IMR-90 (cell line): ENCODE measurements at regions not wholly inside any gene's neighbourhood (a gene's known extent, or its start where the extent isn't known, plus 50 kb on each side); places are given as distances from the start of the nearest gene placed in this dataset.

Experiments
- ATAC-seq: fragments of 200-7000 bp; cut with Tn5 transposase; 2 replicates; pipeline ENCODE4 v1.9.1; 2020; ENCODE audit warnings: low read depth, mild to moderate bottlenecking, moderate library complexity
- BruUV-seq: library from RNA; stranded (reverse); fragments of 400-500 nt; replicated peaks from 2 replicates; lab custom pipeline; 2021; lab: Mats Ljungman, UMichigan
- CTCF ChIA-PET: fragments of 300-600 bp; formaldehyde crosslinking; extraction: SDS; loops from one replicate; lab custom pipeline; 2021; ENCODE audit warnings: antibody characterized with exemption; lab: Yijun Ruan, JAX
- POLR2A ChIA-PET: fragments of 300-600 bp; sonication (Branson Sonifier 250); formaldehyde crosslinking; loops from one replicate; lab custom pipeline; 2022; ENCODE audit warnings: antibody characterized with exemption; ENCODE audit not compliant: unreplicated experiment; lab: Charles Lee
- DNase-seq: peaks from one replicate; pipeline ENCODE4 v3.0.0; 2013
- H2AFZ ChIP-seq: replicated peaks from 2 replicates; pipeline ENCODE3; 2013; ENCODE audit warnings: low read length, mild to moderate bottlenecking; ENCODE audit not compliant: poor library complexity
- H2AK5ac ChIP-seq: 2 replicates; pipeline ENCODE4 v1.6.1; 2013; ENCODE audit warnings: low read depth, low read length, inconsistent platforms
- H2AK9ac ChIP-seq: replicated peaks from 2 replicates; pipeline ENCODE3; 2013; ENCODE audit warnings: mild to moderate bottlenecking, low read depth, low read length, moderate library complexity; ENCODE audit not compliant: poor library complexity
- H2BK120ac ChIP-seq: 2 replicates; pipeline ENCODE4 v1.6.1; 2013; ENCODE audit warnings: low read depth, low read length, inconsistent platforms
- H2BK15ac ChIP-seq: 3 replicates; pipeline ENCODE4 v1.6.1; 2013; ENCODE audit warnings: low read depth, low read length, inconsistent platforms
- H2BK20ac ChIP-seq: 2 replicates; pipeline ENCODE4 v1.6.1; 2013; ENCODE audit warnings: low read depth, mild to moderate bottlenecking, inconsistent platforms, low read length, moderate library complexity
- H2BK5ac ChIP-seq: 2 replicates; pipeline ENCODE4 v1.6.1; 2013; ENCODE audit warnings: mild to moderate bottlenecking, low read depth, low read length, inconsistent platforms; ENCODE audit not compliant: poor library complexity, severe bottlenecking
- H3K14ac ChIP-seq: replicated peaks from 2 replicates; pipeline ENCODE4 v1.6.1; 2013; ENCODE audit warnings: low read depth, low read length, inconsistent platforms
- H3K18ac ChIP-seq: 2 replicates; pipeline ENCODE4 v1.6.1; 2013; ENCODE audit warnings: low read depth, low read length, control low read depth
- H3K23ac ChIP-seq: 2 replicates; pipeline ENCODE4 v1.6.1; 2013; ENCODE audit warnings: low read depth, low read length, inconsistent platforms
- H3K27ac ChIP-seq: 2 replicates; pipeline ENCODE4 v1.5.1; 2013; ENCODE audit warnings: mild to moderate bottlenecking, control low read depth, low read length; ENCODE audit not compliant: insufficient read depth
- H3K27me3 ChIP-seq: 2 replicates; pipeline ENCODE4 v1.6.1; 2013; ENCODE audit warnings: low read length; ENCODE audit not compliant: control insufficient read depth, insufficient read depth
- H3K36me3 ChIP-seq: 2 replicates; pipeline ENCODE4 v1.6.1; 2013; ENCODE audit warnings: low read length, mixed read lengths; ENCODE audit not compliant: control insufficient read depth, insufficient read depth
- H3K4ac ChIP-seq: 2 replicates; pipeline ENCODE4 v1.6.1; 2013; ENCODE audit warnings: low read depth, low read length, inconsistent platforms
- H3K4me1 ChIP-seq: 2 replicates; pipeline ENCODE4 v1.6.1; 2013; ENCODE audit warnings: low read length, mixed read lengths; ENCODE audit not compliant: control insufficient read depth, insufficient read depth
- H3K4me2 ChIP-seq: 2 replicates; pipeline ENCODE4 v1.6.1; 2013; ENCODE audit warnings: low read depth, mild to moderate bottlenecking, control low read depth, low read length, moderate library complexity
- H3K4me3 ChIP-seq: 2 replicates; pipeline ENCODE4 v1.5.1; 2013; ENCODE audit warnings: low read depth, mild to moderate bottlenecking, control low read depth, low read length, moderate library complexity; ENCODE audit not compliant: insufficient read depth
- H3K56ac ChIP-seq: 2 replicates; pipeline ENCODE4 v1.6.1; 2013; ENCODE audit warnings: low read length, inconsistent platforms; ENCODE audit not compliant: insufficient read depth; ENCODE audit errors: extremely low read depth
- H3K79me1 ChIP-seq, 2 experiments: 2 replicates each; pipeline ENCODE4 v1.6.1; 2013; ENCODE audit warnings: low read length in 2 of 2, inconsistent platforms in 1 of 2, low read depth in 1 of 2
- H3K9ac ChIP-seq: 2 replicates; pipeline ENCODE4 v1.6.1; 2013; ENCODE audit warnings: low read depth, low read length, control low read depth
- H3K9me1 ChIP-seq: 2 replicates; pipeline ENCODE4 v1.6.1; 2013; ENCODE audit warnings: low read length, inconsistent platforms; ENCODE audit not compliant: insufficient read depth
- H3K9me3 ChIP-seq: 2 replicates; pipeline ENCODE4 v1.6.1; 2013; ENCODE audit warnings: low read length; ENCODE audit not compliant: control insufficient read depth, insufficient read depth
- H4K20me1 ChIP-seq: 2 replicates; pipeline ENCODE4 v1.6.1; 2013; ENCODE audit warnings: low read length, inconsistent platforms; ENCODE audit not compliant: insufficient read depth
- H4K5ac ChIP-seq: 2 replicates; pipeline ENCODE4 v1.6.1; 2013; ENCODE audit warnings: mild to moderate bottlenecking, low read depth, low read length, control low read depth
- H4K8ac ChIP-seq, 2 experiments: 2 replicates each; pipeline ENCODE4 v1.6.1; 2013; ENCODE audit warnings: low read depth in 2 of 2, low read length in 2 of 2, control low read depth in 1 of 2, inconsistent platforms in 1 of 2
- H4K91ac ChIP-seq: 2 replicates; pipeline ENCODE4 v1.6.1; 2013; ENCODE audit warnings: low read depth, low read length, inconsistent platforms; ENCODE audit not compliant: insufficient read depth
- CHD1 ChIP-seq: IDR thresholded peaks from 2 replicates; pipeline ENCODE4 v1.6.1; 2012; ENCODE audit warnings: low read depth, low read length, improper control_type of control experiment
- WGBS, 2 experiments: methylation state at CpG; one replicate each; pipeline versions ENCODE4 v1.1.5 to v1.1.7; 2013; ENCODE audit warnings: missing lambda C conversion rate in 2 of 2; ENCODE audit not compliant: insufficient read length in 1 of 2; ENCODE audit errors: extremely low coverage in 2 of 2; 5-methylcytosine and 5-hydroxymethylcytosine counted together
- dilution Hi-C: fragments of 300-500 bp; cut with HindIII; formaldehyde crosslinking; loops from one replicate; pipeline ENCODE4 v1.14.3; 2018; ENCODE audit warnings: low sequenced_read_pairs; ENCODE audit not compliant: unreplicated experiment
- in situ Hi-C: fragments of 300-500 bp; cut with MboI; formaldehyde crosslinking; loops from 3 replicates; pipeline ENCODE4 v1.14.3; 2019; ENCODE audit warnings: low sequenced_read_pairs, inconsistent platforms, mixed read lengths
- intact Hi-C: fragments of 100-400 bp; cut with micrococcal nuclease; formaldehyde crosslinking; loops from 2 replicates; pipeline ENCODE4 v1.10.0; 2022

DNA sequence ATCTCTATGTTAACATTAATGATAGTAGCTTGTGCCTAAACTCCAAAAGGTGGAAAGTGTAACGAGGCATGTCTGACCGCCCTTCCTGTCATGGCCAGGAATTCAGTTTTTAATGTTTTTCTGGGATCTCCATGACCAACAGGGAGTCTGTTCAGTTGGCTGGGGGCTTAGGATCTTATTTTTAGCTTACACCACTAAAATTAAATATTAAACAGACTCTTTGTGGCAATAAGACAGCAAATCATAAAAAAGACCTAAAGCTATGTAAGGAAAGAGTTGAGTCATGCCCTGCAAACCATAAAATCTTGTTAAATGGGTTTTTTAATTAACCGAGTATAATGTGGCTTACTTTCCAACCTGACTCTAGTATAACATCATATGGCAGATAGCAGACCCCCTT is 247.8 kb downstream of the DIRAS2 start:
- Histone ChIP-seq H3K56ac (no peak overlapping the region), H2AFZ (no peak overlapping the region), H3K27ac (no peak overlapping the region), H2AK9ac (no peak overlapping the region), H3K36me3 (no peaks in the 10 kb centered on the region), H3K4me2 (no peak overlapping the region), H3K14ac (no peak overlapping the region), H3K9me3 (no peaks in the 10 kb centered on the region), H3K9ac (no peak overlapping the region), H3K18ac (no peak overlapping the region), H2BK5ac (no peak overlapping the region), H3K9me1 (no peaks in the 10 kb centered on the region), H2BK120ac (no peak overlapping the region), H3K4me1 (no peaks in the 10 kb centered on the region), H3K27me3 (no peaks in the 10 kb centered on the region), H2BK20ac (no peak overlapping the region), H4K5ac (no peak overlapping the region), H4K20me1 (no peaks in the 10 kb centered on the region), H3K23ac (no peak overlapping the region), H3K79me1 (no peaks in the 10 kb centered on the region), H2AK5ac (no peak overlapping the region), H3K4me3 (no peak overlapping the region), H3K4ac (no peak overlapping the region), H2BK15ac (no peak overlapping the region), H4K8ac (no peak overlapping the region), H4K91ac (no peak overlapping the region)
- no peak for TF ChIP-seq CHD1
- intact Hi-C loops (no loop called here), dilution Hi-C loops (no loop called here), in situ Hi-C loops (no loop called here)
- CTCF ChIA-PET: interaction anchor here (0.6 to 1.2 kb wide), 2 partner anchors 25 to 80 kb away, joined by 3 read pairs; no protein-coding TSS in a partner anchor
- no CpG with 5 or more reads among the region's 3 CpGs for WGBS, 2 experiments
- no peak for DNase-seq
- POLR2A ChIA-PET: no interaction called here
- no peak for ATAC-seq
- BruUV-seq: no TSS peak
